Activated CD8-positive, alpha-beta T cell treated with anti-CD3 and anti-CD28 coated beads for 36 hours (primary cell): ENCODE measurements at regions not wholly inside any gene's neighbourhood (a gene's known extent, or its start where the extent isn't known, plus 50 kb on each side); places are given as distances from the start of the nearest gene placed in this dataset.

ENCODE experiments used
- ATAC-seq: fragments of 200-7000 bp; cut with Tn5 transposase; one replicate; pipeline ENCODE4 v1.10.0; 2021; ENCODE audit warnings: mild to moderate bottlenecking, moderate library complexity
- CTCF ChIA-PET: fragments of 350-600 bp; sonication (Branson Sonifier 250); formaldehyde crosslinking; loops from one replicate; lab custom pipeline; 2021; ENCODE audit warnings: antibody characterized with exemption; lab: Charles Lee
- POLR2A ChIA-PET: fragments of 350-600 bp; sonication (Branson Sonifier 250); formaldehyde crosslinking; loops from one replicate; lab custom pipeline; 2021; ENCODE audit warnings: antibody characterized with exemption; lab: Charles Lee
- DNase-seq: peaks from one replicate; pipeline ENCODE4 v3.0.0-alpha.2; 2020
- H3K27ac Mint-ChIP-seq: one replicate; pipeline ENCODE4 v1.8.0; 2021; ENCODE audit warnings: mild to moderate bottlenecking, mixed read lengths
- H3K27me3 Mint-ChIP-seq: one replicate; pipeline ENCODE4 v1.8.0; 2021; ENCODE audit warnings: mixed read lengths
- H3K36me3 Mint-ChIP-seq: one replicate; pipeline ENCODE4 v1.8.0; 2021; ENCODE audit warnings: low read depth, mixed read lengths
- H3K4me1 Mint-ChIP-seq: one replicate; pipeline ENCODE4 v1.8.0; 2021; ENCODE audit warnings: low read depth, mixed read lengths
- H3K4me3 Mint-ChIP-seq: one replicate; pipeline ENCODE4 v1.8.0; 2021; ENCODE audit warnings: mild to moderate bottlenecking, moderate library complexity, mixed read lengths
- H3K9me3 Mint-ChIP-seq: one replicate; pipeline ENCODE4 v1.8.0; 2021; ENCODE audit warnings: mixed read lengths
- CTCF ChIP-seq: fragments of 200-600 bp; IDR thresholded peaks from one replicate; pipeline ENCODE4 v1.8.0; 2022; ENCODE audit warnings: antibody characterized with exemption, mild to moderate bottlenecking
- intact Hi-C: fragments of 100-400 bp; cut with micrococcal nuclease; formaldehyde crosslinking; loops from one replicate; pipeline ENCODE4 v1.10.0; 2022

DNA sequence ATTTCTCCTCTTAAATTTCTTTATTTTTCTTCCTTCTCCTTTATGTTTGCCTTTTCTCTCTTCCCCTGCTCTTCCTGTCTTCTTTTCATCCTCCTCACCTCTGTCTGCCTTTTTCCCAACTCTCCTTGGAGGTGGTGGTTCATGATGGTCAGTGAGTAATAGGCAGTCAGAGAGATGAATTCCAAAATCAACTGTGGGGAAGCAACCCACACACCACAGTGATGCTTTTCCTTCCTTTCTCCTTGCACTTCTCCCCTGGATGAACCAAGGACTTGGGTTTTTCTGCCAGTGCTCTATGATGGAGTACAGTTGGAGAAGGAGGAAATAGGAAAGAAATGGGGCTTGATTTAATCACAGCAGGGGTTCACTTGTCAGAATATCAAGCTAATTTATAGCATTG lies 153.8 kb downstream of the DCK start:
- Mint-ChIP-seq H3K27me3 (peaks cover 2% of the 10 kb centered on the region), H3K4me3 (no peak overlapping the region), H3K36me3 (no peaks in the 10 kb centered on the region), H3K27ac (no peak overlapping the region), H3K9me3 (peaks cover 3% of the 10 kb centered on the region), H3K4me1 (no peaks in the 10 kb centered on the region)
- intact Hi-C loops, result no loop called here
- CTCF ChIA-PET, result no interaction called here
- ATAC-seq (no peak), DNase-seq (no peak)
- TF ChIP-seq CTCF, result no peak
- POLR2A ChIA-PET, result interaction anchor here (0.6 kb wide), 1 partner anchor 984 kb away, joined by 3 read pairs; no protein-coding TSS in a partner anchor

DNA sequence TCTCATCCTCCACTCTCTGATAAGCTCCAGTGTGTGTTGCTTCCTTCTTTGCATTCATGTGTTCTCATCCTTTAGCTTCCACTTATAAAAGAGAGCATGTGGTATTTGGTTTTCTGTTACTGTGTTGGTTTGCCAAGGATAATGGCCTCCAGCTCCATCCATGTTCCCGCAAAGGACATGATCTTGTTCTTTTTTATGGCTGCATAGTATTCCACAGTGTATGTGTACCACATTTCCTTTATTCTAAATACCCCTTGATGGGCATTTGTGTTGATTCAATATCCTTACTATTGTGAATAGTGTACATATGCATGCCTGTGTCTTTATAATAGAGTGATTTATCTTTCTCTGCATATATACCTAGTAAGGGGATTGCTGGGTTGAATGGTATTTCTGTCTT lies 155.1 kb downstream of the DCK start:
- ATAC-seq (no peak), DNase-seq (no peak)
- H3K4me1 Mint-ChIP-seq, result no peaks in the 10 kb centered on the region
- intact Hi-C loops, result no loop called here
- H3K27ac Mint-ChIP-seq, result no peak overlapping the region
- peaks cover 2% of the 10 kb centered on the region for H3K27me3 Mint-ChIP-seq
- POLR2A ChIA-PET, result no interaction called here
- H3K4me3 Mint-ChIP-seq, result no peak overlapping the region
- CTCF ChIA-PET, result no interaction called here
- H3K9me3 Mint-ChIP-seq, result peaks cover 3% of the 10 kb centered on the region
- no peak for TF ChIP-seq CTCF
- no peaks in the 10 kb centered on the region for H3K36me3 Mint-ChIP-seq

- no peak for TF ChIP-seq CTCF
- Mint-ChIP-seq H3K9me3 (peaks cover 3% of the 10 kb centered on the region), H3K27me3 (peaks cover 2% of the 10 kb centered on the region), H3K4me1 (no peaks in the 10 kb centered on the region), H3K36me3 (no peaks in the 10 kb centered on the region), H3K27ac (no peak overlapping the region), H3K4me3 (no peak overlapping the region)
- no peak for ATAC-seq
- intact Hi-C loops, result no loop called here
- POLR2A ChIA-PET, result no interaction called here
- no peak for DNase-seq
- CTCF ChIA-PET, result no interaction called here
Observed at GRCh38 chr4:71151054-71151453, 157.6 kb downstream of the DCK start.

GRCh38 chr4:71156616-71157015 lies 163.2 kb downstream of the DCK start:
- Mint-ChIP-seq H3K4me3 (no peak overlapping the region), H3K36me3 (no peaks in the 10 kb centered on the region), H3K27ac (no peak overlapping the region), H3K9me3 (no peaks in the 10 kb centered on the region), H3K27me3 (peaks cover 3% of the 10 kb centered on the region), H3K4me1 (no peaks in the 10 kb centered on the region)
- DNase-seq, result no peak
- intact Hi-C loops, result no loop called here
- CTCF ChIA-PET, result no interaction called here
- POLR2A ChIA-PET, result no interaction called here
- no peak for ATAC-seq
- TF ChIP-seq CTCF, result no peak

GRCh38 chr4:71162386-71162785 lies 168.9 kb downstream of the DCK start:
- no peak overlapping the region for H3K27ac Mint-ChIP-seq
- ChIA-PET CTCF (no interaction called here), POLR2A (no interaction called here)
- H3K27me3 Mint-ChIP-seq, result peaks cover 5% of the 10 kb centered on the region
- no peaks in the 10 kb centered on the region for H3K9me3 Mint-ChIP-seq
- intact Hi-C loops, result no loop called here
- DNase-seq (no peak), ATAC-seq (no peak)
- no peaks in the 10 kb centered on the region for H3K36me3 Mint-ChIP-seq
- no peaks in the 10 kb centered on the region for H3K4me1 Mint-ChIP-seq
- no peak overlapping the region for H3K4me3 Mint-ChIP-seq
- TF ChIP-seq CTCF, result no peak
